ENCODE measurements at regions not wholly inside any gene's neighbourhood (a gene's known extent, or its start where the extent isn't known, plus 50 kb on each side); places are given as distances from the start of the nearest gene placed in this dataset.
"Not testable (repeated sequence)": the region's sequence is repeated elsewhere in the genome, so short reads cannot be mapped to it uniquely, and the experiment has no call there.

DNA sequence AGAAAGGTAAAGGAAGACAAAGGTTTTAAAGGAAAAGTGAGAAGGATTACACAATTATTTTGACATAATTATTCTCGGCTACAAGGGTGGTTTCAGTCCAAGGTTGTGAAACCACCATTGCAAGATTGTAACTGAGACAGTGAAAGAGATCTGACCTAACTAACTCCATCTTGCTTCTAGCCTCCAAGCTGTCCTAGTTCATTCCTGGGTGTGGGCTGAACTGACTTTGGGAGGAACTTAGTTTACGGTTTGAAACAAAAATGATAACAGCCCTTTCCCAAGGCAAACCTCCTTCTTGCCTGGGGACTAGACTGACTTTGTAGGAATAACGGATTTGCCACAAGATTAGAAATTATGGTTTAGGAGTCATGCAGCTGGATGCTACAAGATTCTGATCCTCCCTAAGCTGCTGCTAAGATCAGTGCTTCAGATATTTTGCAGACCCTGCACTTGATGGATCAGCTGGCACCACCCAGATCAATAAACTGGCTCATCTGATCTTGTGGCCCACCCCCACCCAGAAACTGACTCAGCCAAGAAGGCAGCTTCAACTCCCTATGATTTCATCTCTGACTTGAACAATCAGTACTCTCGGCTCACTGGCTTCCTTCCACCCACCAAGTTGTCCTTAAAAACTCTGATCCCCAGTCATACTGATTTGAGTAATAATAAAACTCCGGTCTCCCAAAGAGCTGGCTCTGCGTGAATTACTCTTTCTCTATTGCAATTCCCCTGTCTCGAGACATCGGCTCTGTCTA is 57.7 kb upstream of the AADACL2 start:
- CTCF ChIA-PET (ENCODE audit: partially characterized antibody) = no interaction called here
- peaks cover 0 to 7% (median 2%) of the 10 kb centered on the region in 8 donors for H3K9me3 Mint-ChIP-seq
- no peaks in the 10 kb centered on the region for H3K9me3 ChIP-seq (ENCODE audit: control insufficient read depth in 1 of 2, low read length in 2 of 2)
- intact Hi-C loops (cut with micrococcal nuclease) = no loop called here
- H3K36me3 Mint-ChIP-seq = no peaks in the 10 kb centered on the region
- H3K27me3 ChIP-seq (ENCODE audit: insufficient read depth, low read length) = no peaks in the 10 kb centered on the region
- no peaks in the 10 kb centered on the region for H3K4me1 Mint-ChIP-seq
- no peak overlapping the region for H3K27ac Mint-ChIP-seq
- H3K27ac ChIP-seq (ENCODE audit: low read depth, low read length) = no peak overlapping the region
- H3K4me3 Mint-ChIP-seq = no peak overlapping the region
- DNase-seq = no peak
- no peak overlapping the region for H3K4me3 ChIP-seq (ENCODE audit: low read length in 2 of 2)
- no peaks in the 10 kb centered on the region for H3K36me3 ChIP-seq (ENCODE audit: insufficient read depth, low read length)
- POLR2A ChIA-PET (ENCODE audit: partially characterized antibody) = no interaction called here
- no peaks in the 10 kb centered on the region for H3K4me1 ChIP-seq (ENCODE audit: insufficient read depth, low read length)
- H3K27me3 Mint-ChIP-seq = peaks cover 0 to 7% of the 10 kb centered on the region in 2 donors

GRCh38 chr3:151673974-151674373 is 59.8 kb upstream of the AADACL2 start:
- H3K27me3 ChIP-seq (ENCODE audit: insufficient read depth, low read length) = no peaks in the 10 kb centered on the region
- intact Hi-C loops (cut with micrococcal nuclease) = no loop called here
- H3K27ac ChIP-seq (ENCODE audit: low read depth, low read length) = no peak overlapping the region
- POLR2A ChIA-PET (ENCODE audit: partially characterized antibody) = no interaction called here
- no peak overlapping the region for H3K27ac Mint-ChIP-seq
- no peak overlapping the region for H3K4me3 Mint-ChIP-seq
- H3K4me1 Mint-ChIP-seq = no peaks in the 10 kb centered on the region
- H3K36me3 ChIP-seq (ENCODE audit: insufficient read depth, low read length) = no peaks in the 10 kb centered on the region
- H3K4me3 ChIP-seq (ENCODE audit: low read length in 2 of 2) = no peak overlapping the region
- peaks cover 3 to 5% of the 10 kb centered on the region in 2 donors for H3K27me3 Mint-ChIP-seq
- H3K4me1 ChIP-seq (ENCODE audit: insufficient read depth, low read length) = no peaks in the 10 kb centered on the region
- H3K9me3 ChIP-seq (ENCODE audit: control insufficient read depth in 1 of 2, low read length in 2 of 2) = no peaks in the 10 kb centered on the region
- H3K9me3 Mint-ChIP-seq = peaks cover 0 to 7% (median 0%) of the 10 kb centered on the region in 8 donors
- H3K36me3 Mint-ChIP-seq = no peaks in the 10 kb centered on the region
- CTCF ChIA-PET (ENCODE audit: partially characterized antibody) = no interaction called here
- no peak for DNase-seq

DNA sequence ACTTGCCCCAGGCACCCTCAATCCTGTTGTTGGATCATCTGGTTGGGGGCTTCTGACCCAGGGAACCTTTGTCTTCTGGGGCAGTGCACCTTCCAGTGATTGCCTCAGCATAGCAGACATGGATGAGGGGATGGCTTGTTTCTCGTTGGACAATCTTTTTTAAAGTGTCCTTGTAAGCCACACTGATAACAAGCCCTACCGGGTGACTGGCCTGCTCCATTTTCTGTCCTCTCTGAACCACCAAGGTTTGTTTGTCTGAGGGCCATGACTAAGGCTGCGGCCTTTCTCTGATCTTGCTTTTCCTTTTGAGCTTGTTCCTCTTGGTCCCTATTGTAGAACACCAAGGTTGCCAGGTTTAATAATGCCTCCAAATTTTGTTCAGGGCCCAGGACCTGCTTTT is 66.0 kb upstream of the AADACL2 start:
- H3K27me3 Mint-ChIP-seq; H3K4me1 Mint-ChIP-seq; H3K9me3 Mint-ChIP-seq; H3K36me3 ChIP-seq (ENCODE audit: insufficient read depth, low read length); H3K4me3 Mint-ChIP-seq; POLR2A ChIA-PET (ENCODE audit: partially characterized antibody); H3K36me3 Mint-ChIP-seq; H3K27ac Mint-ChIP-seq; H3K4me3 ChIP-seq (ENCODE audit: low read length in 2 of 2); H3K4me1 ChIP-seq (ENCODE audit: insufficient read depth, low read length); H3K27me3 ChIP-seq (ENCODE audit: insufficient read depth, low read length); intact Hi-C loops (cut with micrococcal nuclease); DNase-seq; H3K27ac ChIP-seq (ENCODE audit: low read depth, low read length); CTCF ChIA-PET (ENCODE audit: partially characterized antibody); H3K9me3 ChIP-seq (ENCODE audit: control insufficient read depth in 1 of 2, low read length in 2 of 2): not testable (repeated sequence)

- H3K27ac Mint-ChIP-seq = no peak overlapping the region
Measured at GRCh38 chr3:151660885-151661284, 72.8 kb upstream of the AADACL2 start.

DNA sequence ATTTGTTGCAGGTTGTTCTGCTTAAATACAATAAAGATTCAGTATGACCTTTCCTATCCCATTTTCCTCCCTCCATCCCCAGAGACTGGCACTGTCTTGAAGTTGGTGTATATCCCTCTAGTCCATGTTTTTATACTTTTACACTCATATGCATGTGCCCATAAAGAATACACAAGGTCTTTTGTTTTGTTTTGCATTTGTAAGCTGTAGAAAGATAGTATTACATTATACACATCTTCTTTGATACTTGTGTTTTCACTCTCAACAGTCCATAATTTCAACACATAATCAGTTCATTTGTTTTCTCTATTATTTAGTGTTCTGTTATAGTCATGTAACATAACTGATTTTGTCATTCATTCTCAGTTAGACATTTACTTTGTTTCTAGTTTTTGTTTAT is 88.7 kb upstream of the AADACL2 start:
- no peaks in the 10 kb centered on the region for H3K4me1 Mint-ChIP-seq
- POLR2A ChIA-PET (ENCODE audit: partially characterized antibody) = no interaction called here
- Histone ChIP-seq H3K27me3 (ENCODE audit: insufficient read depth, low read length) (no peaks in the 10 kb centered on the region), H3K36me3 (ENCODE audit: insufficient read depth, low read length) (no peaks in the 10 kb centered on the region), H3K4me3 (ENCODE audit: low read length in 2 of 2) (no peak overlapping the region), H3K27ac (ENCODE audit: low read depth, low read length) (no peak overlapping the region), H3K4me1 (ENCODE audit: insufficient read depth, low read length) (no peaks in the 10 kb centered on the region), H3K9me3 (ENCODE audit: control insufficient read depth in 1 of 2, low read length in 2 of 2) (no peaks in the 10 kb centered on the region)
- no peak for DNase-seq
- H3K27ac Mint-ChIP-seq = no peak overlapping the region
- no peak overlapping the region for H3K4me3 Mint-ChIP-seq
- no peaks in the 10 kb centered on the region for H3K36me3 Mint-ChIP-seq
- CTCF ChIA-PET (ENCODE audit: partially characterized antibody) = no interaction called here
- intact Hi-C loops (cut with micrococcal nuclease) = no loop called here
- H3K27me3 Mint-ChIP-seq = peaks cover 3 to 12% of the 10 kb centered on the region in 2 donors
- peaks cover 0 to 3% (median 0%) of the 10 kb centered on the region in 8 donors for H3K9me3 Mint-ChIP-seq

More at GRCh38 chr3:151660885-151661284, 72.8 kb upstream of the AADACL2 start:
- intact Hi-C loops (cut with micrococcal nuclease) = no loop called here
- ChIA-PET CTCF (ENCODE audit: partially characterized antibody) (no interaction called here), POLR2A (ENCODE audit: partially characterized antibody) (no interaction called here)
- Histone ChIP-seq H3K4me3 (ENCODE audit: low read length in 2 of 2) (no peak overlapping the region), H3K27ac (ENCODE audit: low read depth, low read length) (no peak overlapping the region), H3K36me3 (ENCODE audit: insufficient read depth, low read length) (no peaks in the 10 kb centered on the region), H3K9me3 (ENCODE audit: control insufficient read depth in 1 of 2, low read length in 2 of 2) (no peaks in the 10 kb centered on the region), H3K27me3 (ENCODE audit: insufficient read depth, low read length) (no peaks in the 10 kb centered on the region), H3K4me1 (ENCODE audit: insufficient read depth, low read length) (no peaks in the 10 kb centered on the region)
- no peaks in the 10 kb centered on the region for H3K36me3 Mint-ChIP-seq
- peaks cover under 1 to 5% of the 10 kb centered on the region in 2 donors for H3K27me3 Mint-ChIP-seq
- H3K4me3 Mint-ChIP-seq = no peak overlapping the region
- DNase-seq = no peak
- no peaks in the 10 kb centered on the region for H3K9me3 Mint-ChIP-seq
- H3K4me1 Mint-ChIP-seq = no peaks in the 10 kb centered on the region

DNA sequence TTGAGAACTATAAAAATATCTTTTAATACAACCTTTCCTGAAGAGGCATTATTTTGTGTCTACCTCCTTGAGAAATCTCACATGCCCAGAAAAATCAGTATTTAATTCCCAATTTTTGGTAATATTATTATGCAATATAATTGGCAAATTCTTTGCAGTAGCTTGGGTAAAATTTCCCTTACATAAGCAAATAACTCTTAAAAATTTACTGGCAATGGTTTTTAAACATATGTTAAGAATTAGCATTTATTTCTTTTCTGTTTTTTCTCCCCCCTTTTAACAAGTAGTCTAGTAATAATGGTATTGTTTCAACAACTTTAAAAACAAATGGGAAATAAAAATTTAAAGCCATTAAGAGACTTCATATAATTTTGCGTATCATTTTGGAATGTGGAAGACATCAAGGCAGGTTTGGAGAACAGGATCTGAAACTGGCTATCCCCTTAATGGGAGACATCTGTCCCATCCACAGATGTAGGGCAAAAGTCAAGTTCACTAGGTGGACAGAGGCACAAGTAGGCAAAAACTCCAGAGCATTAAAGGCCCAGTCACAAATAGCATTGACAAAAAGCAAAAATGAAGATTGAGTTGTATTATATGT is 89.6 kb upstream of the AADACL2 start:
- ChIA-PET CTCF (ENCODE audit: partially characterized antibody) (no interaction called here), POLR2A (ENCODE audit: partially characterized antibody) (no interaction called here)
- DNase-seq = no peak
- no peaks in the 10 kb centered on the region for H3K36me3 Mint-ChIP-seq
- no peak overlapping the region for H3K4me3 Mint-ChIP-seq
- H3K4me1 Mint-ChIP-seq = no peaks in the 10 kb centered on the region
- Histone ChIP-seq H3K9me3 (ENCODE audit: control insufficient read depth in 1 of 2, low read length in 2 of 2) (no peaks in the 10 kb centered on the region), H3K36me3 (ENCODE audit: insufficient read depth, low read length) (no peaks in the 10 kb centered on the region), H3K27me3 (ENCODE audit: insufficient read depth, low read length) (no peaks in the 10 kb centered on the region), H3K4me1 (ENCODE audit: insufficient read depth, low read length) (no peaks in the 10 kb centered on the region), H3K4me3 (ENCODE audit: low read length in 2 of 2) (no peak overlapping the region), H3K27ac (ENCODE audit: low read depth, low read length) (no peak overlapping the region)
- H3K9me3 Mint-ChIP-seq = peaks cover 0 to 3% (median 0%) of the 10 kb centered on the region in 8 donors
- peaks cover 3 to 8% of the 10 kb centered on the region in 2 donors for H3K27me3 Mint-ChIP-seq
- intact Hi-C loops (cut with micrococcal nuclease) = no loop called here
- no peak overlapping the region for H3K27ac Mint-ChIP-seq

DNA sequence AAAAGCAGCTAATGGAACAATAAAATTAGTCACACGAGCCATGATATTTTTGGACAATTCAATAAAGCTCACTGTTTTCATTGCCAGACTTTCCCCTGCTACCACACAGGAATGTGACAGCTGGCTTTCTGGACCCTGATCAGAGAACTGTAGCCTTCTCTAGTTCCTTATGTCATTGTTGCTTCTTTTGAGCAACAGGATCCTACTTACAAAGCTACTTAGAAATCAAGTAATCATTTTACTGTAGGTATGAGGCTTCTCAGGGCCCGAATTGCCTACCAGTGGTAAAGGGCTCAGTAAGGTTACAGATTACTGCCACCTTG is 94.3 kb upstream of the AADACL2 start:
- Histone ChIP-seq H3K27me3 (ENCODE audit: insufficient read depth, low read length) (no peaks in the 10 kb centered on the region), H3K4me3 (ENCODE audit: low read length in 2 of 2) (no peak overlapping the region), H3K36me3 (ENCODE audit: insufficient read depth, low read length) (no peaks in the 10 kb centered on the region), H3K27ac (ENCODE audit: low read depth, low read length) (no peak overlapping the region), H3K9me3 (ENCODE audit: control insufficient read depth in 1 of 2, low read length in 2 of 2) (no peaks in the 10 kb centered on the region), H3K4me1 (ENCODE audit: insufficient read depth, low read length) (no peaks in the 10 kb centered on the region)
- no peak for DNase-seq
- no peak overlapping the region for H3K4me3 Mint-ChIP-seq
- ChIA-PET POLR2A (ENCODE audit: partially characterized antibody) (no interaction called here), CTCF (ENCODE audit: partially characterized antibody) (no interaction called here)
- H3K27me3 Mint-ChIP-seq = peaks cover 3 to 7% of the 10 kb centered on the region in 2 donors
- H3K4me1 Mint-ChIP-seq = no peaks in the 10 kb centered on the region
- H3K27ac Mint-ChIP-seq = no peak overlapping the region
- H3K9me3 Mint-ChIP-seq = peaks cover 0 to 3% (median 0%) of the 10 kb centered on the region in 8 donors
- no peaks in the 10 kb centered on the region for H3K36me3 Mint-ChIP-seq
- intact Hi-C loops (cut with micrococcal nuclease) = no loop called here

All from CD4-positive, alpha-beta memory T cell (primary cell).